ENCODE measurements at regions not wholly inside any gene's neighbourhood (a gene's known extent, or its start where the extent isn't known, plus 50 kb on each side); places are given as distances from the start of the nearest gene placed in this dataset.

DNA sequence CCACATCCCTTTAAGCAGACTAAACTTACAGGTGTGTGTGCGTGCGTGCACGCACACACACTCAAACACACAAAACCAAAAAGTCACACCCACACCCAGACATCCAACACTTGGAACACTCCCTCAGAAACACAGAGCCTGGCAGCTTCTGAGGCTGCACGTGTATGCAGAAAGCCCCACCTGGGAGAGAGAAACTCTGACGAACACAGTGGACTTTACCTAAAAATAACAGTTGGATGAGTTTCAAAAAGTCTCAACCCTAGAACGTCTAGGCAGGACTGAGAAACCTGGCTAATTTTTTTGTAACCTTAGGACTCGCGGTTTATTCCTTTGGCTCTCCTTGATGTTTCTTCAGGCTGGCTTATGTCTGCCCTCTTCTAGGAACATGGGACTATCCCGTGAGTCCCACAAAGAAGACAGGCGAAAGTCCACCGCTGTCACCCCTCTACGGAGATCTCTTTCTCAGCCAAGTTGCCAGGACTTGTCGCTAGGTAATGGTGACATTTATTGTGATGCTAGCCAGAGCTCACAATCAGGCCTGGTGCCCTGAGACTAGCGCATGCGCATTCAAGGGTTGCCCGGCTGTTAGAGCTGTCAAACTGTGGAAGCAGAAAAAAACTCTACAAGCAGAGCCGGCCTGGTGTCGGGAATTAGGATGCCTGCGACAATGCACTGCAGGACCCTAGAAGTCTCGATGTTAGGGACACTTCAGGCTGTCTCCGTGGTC is 595.8 kb upstream of the TSPY4 start:
- Mint-ChIP-seq H3K4me1 (no peaks in the 10 kb centered on the region), H3K4me3 (no peak overlapping the region), H3K27me3 (no peaks in the 10 kb centered on the region), H3K27ac (no peak overlapping the region), H3K9me3 (ENCODE audit: insufficient read depth) (no peaks in the 10 kb centered on the region)
- H4K20me1 ChIP-seq (ENCODE audit: control insufficient read depth, insufficient read depth, low read length, poor library complexity, severe bottlenecking) = no peaks in the 10 kb centered on the region
- WGBS (ENCODE audit: insufficient coverage) = 90% methylated on average over 13 of the region's 21 CpGs
- intact Hi-C loops (cut with micrococcal nuclease) = no loop called here
- POLR2A ChIA-PET = no interaction called here
- H3K79me2 ChIP-seq (ENCODE audit: control insufficient read depth, insufficient read depth, low read length) = no peaks in the 10 kb centered on the region
- H3K4me3 ChIP-seq (ENCODE audit: control extremely low read depth in 1 of 5, extremely low read depth in 1 of 5, insufficient read depth in 1 of 5, low read depth in 2 of 5, low read length in 4 of 5) = no peak overlapping the region
- CTCF ChIA-PET = no interaction called here
- H3K36me3 ChIP-seq (replicated peaks in 1 of 2; ENCODE audit: control extremely low read depth in 1 of 2, control insufficient read depth in 1 of 2, extremely low read depth in 1 of 2, insufficient read depth in 2 of 2, low read length in 1 of 2) = no peaks in the 10 kb centered on the region
- H3K4me1 ChIP-seq (ENCODE audit: control insufficient read depth in 2 of 2, insufficient read depth in 2 of 2, low read length in 2 of 2) = no peaks in the 10 kb centered on the region
- DNase-seq (no peak), ATAC-seq (ENCODE audit: low read depth) (no peak)
- H3K4me2 ChIP-seq (replicated peaks; ENCODE audit: low read depth, low read length, poor library complexity, severe bottlenecking) = no peak overlapping the region
- H3K9me3 ChIP-seq (ENCODE audit: control extremely low read depth in 1 of 3, control insufficient read depth in 2 of 3, insufficient read depth in 1 of 3, low read length in 2 of 3) = no peaks in the 10 kb centered on the region
- TF ChIP-seq EZH2 (IDR thresholded peaks at IDR 0.05; ENCODE audit: borderline replicate concordance, insufficient read depth, low read depth, low read length, poor library complexity, severe bottlenecking) = no peak
- TF ChIP-seq, protein P1, sequence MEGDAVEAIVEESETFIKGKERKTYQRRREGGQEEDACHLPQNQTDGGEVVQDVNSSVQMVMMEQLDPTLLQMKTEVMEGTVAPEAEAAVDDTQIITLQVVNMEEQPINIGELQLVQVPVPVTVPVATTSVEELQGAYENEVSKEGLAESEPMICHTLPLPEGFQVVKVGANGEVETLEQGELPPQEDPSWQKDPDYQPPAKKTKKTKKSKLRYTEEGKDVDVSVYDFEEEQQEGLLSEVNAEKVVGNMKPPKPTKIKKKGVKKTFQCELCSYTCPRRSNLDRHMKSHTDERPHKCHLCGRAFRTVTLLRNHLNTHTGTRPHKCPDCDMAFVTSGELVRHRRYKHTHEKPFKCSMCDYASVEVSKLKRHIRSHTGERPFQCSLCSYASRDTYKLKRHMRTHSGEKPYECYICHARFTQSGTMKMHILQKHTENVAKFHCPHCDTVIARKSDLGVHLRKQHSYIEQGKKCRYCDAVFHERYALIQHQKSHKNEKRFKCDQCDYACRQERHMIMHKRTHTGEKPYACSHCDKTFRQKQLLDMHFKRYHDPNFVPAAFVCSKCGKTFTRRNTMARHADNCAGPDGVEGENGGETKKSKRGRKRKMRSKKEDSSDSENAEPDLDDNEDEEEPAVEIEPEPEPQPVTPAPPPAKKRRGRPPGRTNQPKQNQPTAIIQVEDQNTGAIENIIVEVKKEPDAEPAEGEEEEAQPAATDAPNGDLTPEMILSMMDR (IDR thresholded peaks at IDR 0.05) = no peak
- H3K27me3 ChIP-seq (replicated peaks in 1 of 4; ENCODE audit: control extremely low read depth in 1 of 4, control insufficient read depth in 3 of 4, insufficient read depth in 4 of 4, low read length in 3 of 4) = no peaks in the 10 kb centered on the region
- no peak overlapping the region for H3K27ac ChIP-seq (ENCODE audit: low read length in 2 of 2)
- no peak overlapping the region for H3K9ac ChIP-seq (ENCODE audit: low read length)
- H2AFZ ChIP-seq (ENCODE audit: insufficient read depth, low read depth, low read length, poor library complexity, severe bottlenecking) = no peak overlapping the region

DNA sequence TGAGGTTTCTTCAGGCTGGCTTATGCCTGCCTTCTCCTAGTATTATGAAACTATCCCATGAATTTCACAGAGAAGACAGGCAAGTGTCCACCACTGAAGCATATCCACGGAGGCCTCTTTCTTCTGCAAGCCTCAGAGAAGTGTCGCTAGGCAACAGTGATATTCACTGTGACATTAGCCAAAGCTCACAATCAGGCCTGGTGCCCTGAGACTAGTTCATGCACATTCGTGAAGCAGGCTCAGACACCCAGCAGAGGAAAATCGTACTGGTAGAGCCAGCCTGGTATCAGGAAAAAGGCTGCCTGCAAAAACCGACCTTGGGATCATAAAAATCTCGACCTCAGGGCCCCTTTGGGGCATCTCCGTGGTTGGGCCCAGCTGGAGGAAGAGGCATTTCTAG is 573.1 kb upstream of the TSPY4 start:
- POLR2A ChIA-PET = no interaction called here

More for the DNA sequence above, 573.1 kb upstream of the TSPY4 start:
- H3K79me2 ChIP-seq (ENCODE audit: control insufficient read depth, insufficient read depth, low read length) = no peaks in the 10 kb centered on the region
- CTCF ChIA-PET = no interaction called here
- H3K36me3 ChIP-seq (replicated peaks in 1 of 2; ENCODE audit: control extremely low read depth in 1 of 2, control insufficient read depth in 1 of 2, extremely low read depth in 1 of 2, insufficient read depth in 2 of 2, low read length in 1 of 2) = no peaks in the 10 kb centered on the region
- no peak for ATAC-seq (ENCODE audit: low read depth)
- Mint-ChIP-seq H3K9me3 (ENCODE audit: insufficient read depth) (no peaks in the 10 kb centered on the region), H3K4me3 (no peak overlapping the region), H3K4me1 (no peaks in the 10 kb centered on the region), H3K27ac (no peak overlapping the region), H3K27me3 (no peaks in the 10 kb centered on the region)
- no peak overlapping the region for H3K9ac ChIP-seq (ENCODE audit: low read length)
- intact Hi-C loops (cut with micrococcal nuclease) = no loop called here
- no peak overlapping the region for H3K4me3 ChIP-seq (ENCODE audit: control extremely low read depth in 1 of 5, extremely low read depth in 1 of 5, insufficient read depth in 1 of 5, low read depth in 2 of 5, low read length in 4 of 5)
- H3K27me3 ChIP-seq (replicated peaks in 1 of 4; ENCODE audit: control extremely low read depth in 1 of 4, control insufficient read depth in 3 of 4, insufficient read depth in 4 of 4, low read length in 3 of 4) = no peaks in the 10 kb centered on the region
- 84% methylated on average over 5 of the region's 7 CpGs for WGBS (ENCODE audit: insufficient coverage)
- H2AFZ ChIP-seq (ENCODE audit: insufficient read depth, low read depth, low read length, poor library complexity, severe bottlenecking) = no peak overlapping the region
- no peak overlapping the region for H3K27ac ChIP-seq (ENCODE audit: low read length in 2 of 2)
- H4K20me1 ChIP-seq (ENCODE audit: control insufficient read depth, insufficient read depth, low read length, poor library complexity, severe bottlenecking) = no peaks in the 10 kb centered on the region
- TF ChIP-seq, protein P1 (IDR thresholded peaks at IDR 0.05) = no peak
- TF ChIP-seq EZH2 (IDR thresholded peaks at IDR 0.05; ENCODE audit: borderline replicate concordance, insufficient read depth, low read depth, low read length, poor library complexity, severe bottlenecking) = no peak
- DNase-seq = no peak
- no peaks in the 10 kb centered on the region for H3K9me3 ChIP-seq (ENCODE audit: control extremely low read depth in 1 of 3, control insufficient read depth in 2 of 3, insufficient read depth in 1 of 3, low read length in 2 of 3)
- no peaks in the 10 kb centered on the region for H3K4me1 ChIP-seq (ENCODE audit: control insufficient read depth in 2 of 2, insufficient read depth in 2 of 2, low read length in 2 of 2)
- H3K4me2 ChIP-seq (replicated peaks; ENCODE audit: low read depth, low read length, poor library complexity, severe bottlenecking) = no peak overlapping the region
